Glomerular endothelial cell (primary cell): ENCODE measurements at regions not wholly inside any gene's neighbourhood (a gene's known extent, or its start where the extent isn't known, plus 50 kb on each side); places are given as distances from the start of the nearest gene placed in this dataset.
"Not testable (repeated sequence)": the region's sequence is repeated elsewhere in the genome, so short reads cannot be mapped to it uniquely, and the experiment has no call there.

Experiments
- DNase-seq: peaks from one replicate; pipeline ENCODE4 v3.0.0-alpha.2; 2011; ENCODE audit warnings: low read depth, low spot score; ENCODE audit errors: extremely low read depth

- no peak for DNase-seq
Observed at GRCh38 chr2:39999864-40000263, 220.8 kb upstream of the THUMPD2 start.

GRCh38 chr2:39998617-39999016, 219.6 kb upstream of the THUMPD2 start:
- DNase-seq = no peak

GRCh38 chr2:39996653-39997080, 217.6 kb upstream of the THUMPD2 start:
- DNase-seq = peak; percentile 10

DNA sequence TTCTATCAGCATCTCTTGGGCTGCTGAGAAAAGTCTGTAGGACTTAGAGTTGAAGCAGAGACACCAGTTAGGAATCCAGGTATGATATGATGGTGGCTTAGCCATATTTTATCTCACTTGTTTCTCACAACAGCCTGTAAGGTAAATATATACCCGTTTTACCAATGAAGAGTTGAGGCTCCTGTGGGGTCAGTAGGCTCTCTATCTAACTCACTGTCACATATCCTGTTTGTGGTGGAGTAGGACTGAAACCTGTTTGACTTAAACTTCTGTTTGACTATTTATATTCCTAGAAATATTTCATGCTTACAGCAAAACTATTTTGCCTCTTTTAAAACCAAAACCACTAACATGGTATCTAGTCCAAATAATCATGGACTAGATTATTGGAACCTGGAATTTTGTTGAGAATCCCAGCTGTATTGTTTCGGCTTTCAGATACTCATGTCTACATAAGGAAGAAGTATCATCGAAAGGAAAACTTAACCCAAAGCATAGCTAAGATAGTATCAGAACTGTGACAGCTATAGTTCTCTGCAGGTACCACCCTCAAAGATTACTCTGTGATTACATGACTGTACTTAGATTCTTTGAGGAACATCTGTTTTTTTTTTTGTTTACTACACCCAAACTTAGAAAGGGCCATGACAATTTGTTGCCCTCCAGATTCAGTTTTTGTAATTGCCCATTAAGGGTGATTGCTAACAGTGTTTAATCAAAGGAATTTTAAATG, 216.1 kb upstream of the THUMPD2 start:
- no peak for DNase-seq

DNA sequence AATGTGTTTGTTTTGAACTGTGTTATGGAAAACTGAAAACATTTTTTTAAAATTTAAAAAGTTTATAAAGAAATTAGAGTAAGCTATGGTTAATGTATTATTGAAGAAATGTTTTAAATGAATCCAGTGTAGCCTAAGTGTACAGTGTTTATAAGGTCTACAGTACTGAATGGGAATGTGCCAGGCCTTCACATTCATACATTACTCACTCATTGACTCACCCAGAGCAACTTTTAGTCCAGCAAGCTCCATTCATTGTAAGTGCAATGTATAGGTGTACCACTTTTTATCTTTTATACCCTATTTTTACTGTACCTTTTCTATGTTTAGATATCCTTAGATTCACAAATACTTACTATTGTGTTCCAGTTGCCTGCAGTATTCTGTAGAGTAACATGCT, 215.1 kb upstream of the THUMPD2 start:
- DNase-seq = no peak

DNA sequence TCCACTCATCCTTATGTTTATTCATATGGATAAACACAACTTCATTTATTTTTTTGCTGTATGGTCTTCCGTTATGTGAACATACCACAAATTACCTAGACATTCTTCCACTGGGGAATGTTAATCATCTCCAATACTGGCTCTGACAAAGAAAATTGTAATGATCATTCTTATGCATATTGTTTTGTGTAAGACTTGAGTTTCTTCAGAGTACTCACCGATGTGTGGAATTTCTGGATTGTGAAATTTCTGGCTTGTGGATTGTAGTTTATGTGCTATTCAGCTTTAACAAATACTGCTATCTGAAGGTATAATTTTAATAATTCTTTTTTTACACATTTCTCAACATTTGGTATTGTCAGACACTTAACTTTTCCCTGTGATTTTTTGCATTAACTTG, 212.2 kb upstream of the THUMPD2 start:
- no peak for DNase-seq

GRCh38 chr2:39990335-39990900, 211.4 kb upstream of the THUMPD2 start:
- no peak for DNase-seq

- DNase-seq = no peak
Observed at GRCh38 chr2:39989888-39990287, 210.8 kb upstream of the THUMPD2 start.

GRCh38 chr2:39981883-39982311, 202.8 kb upstream of the THUMPD2 start:
- DNase-seq = no peak

DNA sequence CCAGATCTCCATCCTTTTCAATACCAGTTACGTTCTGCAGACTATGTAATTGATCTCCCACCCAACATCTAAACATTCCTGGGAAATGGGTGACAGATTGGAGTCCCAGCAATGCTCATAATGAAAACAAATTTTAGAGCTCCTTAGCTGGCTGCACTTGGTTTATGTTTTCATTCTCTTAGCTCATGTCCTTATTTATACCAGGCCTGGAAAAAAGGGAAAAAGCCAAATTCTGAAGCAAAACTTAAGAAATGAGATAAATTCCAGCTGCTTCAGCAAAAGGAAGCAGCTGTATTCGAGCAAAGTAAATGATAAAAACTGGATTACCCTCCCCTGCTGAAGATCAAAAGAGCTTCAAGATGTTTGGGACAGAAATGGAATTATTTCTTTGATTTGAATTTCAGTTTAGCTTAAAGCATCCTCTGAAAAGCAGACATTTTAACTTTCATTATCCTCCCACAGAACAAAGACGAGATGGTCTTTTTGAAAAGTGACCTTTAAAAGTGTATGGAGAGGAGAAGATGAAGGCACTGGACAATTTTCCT, 196.5 kb upstream of the THUMPD2 start:
- DNase-seq = no peak

DNA sequence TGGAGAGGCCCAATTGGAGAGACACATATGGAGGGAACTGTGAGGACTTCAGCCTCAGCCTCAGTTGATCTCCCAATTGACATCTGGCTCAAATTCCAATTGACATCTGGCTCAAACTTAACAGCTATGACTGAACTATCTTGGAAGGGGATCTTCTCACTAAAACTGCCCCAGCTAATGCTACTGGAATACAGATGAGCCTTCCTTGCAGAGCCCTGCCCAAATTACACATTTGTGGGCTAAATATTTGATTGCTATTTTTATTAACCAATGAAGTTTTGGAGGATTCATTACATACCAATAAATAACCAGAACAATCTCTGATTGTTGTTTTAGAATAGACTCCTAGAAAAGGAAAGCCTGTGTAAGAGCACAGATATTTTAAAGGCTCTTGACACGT, 189.0 kb upstream of the THUMPD2 start:
- no peak for DNase-seq

GRCh38 chr2:39960681-39961080, 181.6 kb upstream of the THUMPD2 start:
- not testable (repeated sequence) for DNase-seq

GRCh38 chr2:39954346-39954745, 175.3 kb upstream of the THUMPD2 start:
- DNase-seq = no peak

- no peak for DNase-seq
Observed at GRCh38 chr2:39949131-39949530, 170.1 kb upstream of the THUMPD2 start.

- no peak for DNase-seq
Observed at GRCh38 chr2:39948016-39948719, 169.1 kb upstream of the THUMPD2 start.

GRCh38 chr2:39947294-39948015, 168.4 kb upstream of the THUMPD2 start:
- no peak for DNase-seq

GRCh38 chr2:39942950-39943349, 163.9 kb upstream of the THUMPD2 start:
- DNase-seq = no peak

GRCh38 chr2:39938035-39938835, 159.2 kb upstream of the THUMPD2 start:
- DNase-seq = no peak

DNA sequence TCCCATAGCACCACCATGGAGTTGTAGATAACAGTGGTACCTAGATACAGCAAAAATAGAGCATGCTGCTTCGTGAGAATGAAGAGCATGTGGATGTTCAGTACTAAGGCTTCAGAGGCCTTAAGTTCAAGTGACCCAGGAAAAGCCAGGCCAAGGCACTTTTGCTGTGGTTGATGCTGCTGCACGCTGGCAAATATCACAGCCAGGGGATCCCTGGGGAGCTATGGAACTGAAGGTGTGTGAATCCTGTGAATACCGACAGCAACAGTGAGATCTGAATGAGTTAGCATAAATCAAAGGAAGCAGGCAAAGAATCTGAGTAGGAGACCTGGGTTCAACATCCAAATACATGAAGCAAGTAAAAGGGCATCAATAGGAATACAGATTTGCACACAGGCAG, 158.6 kb upstream of the THUMPD2 start:
- DNase-seq = no peak

DNA sequence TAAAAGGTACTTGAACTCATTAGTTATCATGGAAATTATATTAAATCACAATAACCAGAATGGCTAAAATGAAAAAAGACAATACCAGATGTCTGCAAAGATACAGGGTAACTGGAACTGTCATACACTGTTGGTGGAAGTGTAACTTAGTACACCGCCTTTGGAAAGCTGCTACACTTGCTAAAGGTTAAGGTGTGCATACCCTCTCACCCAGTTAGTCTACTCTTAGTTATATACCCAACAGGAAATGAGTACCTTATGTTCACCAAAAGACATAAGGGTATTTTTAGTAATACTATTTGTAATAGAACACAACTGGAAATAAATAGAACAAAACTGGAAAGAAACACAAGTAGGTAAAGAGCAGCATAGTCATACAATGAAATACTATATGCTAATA, 155.8 kb upstream of the THUMPD2 start:
- DNase-seq = no peak
